ENCODE measurements at regions not wholly inside any gene's neighbourhood (a gene's known extent, or its start where the extent isn't known, plus 50 kb on each side); places are given as distances from the start of the nearest gene placed in this dataset.

DNA sequence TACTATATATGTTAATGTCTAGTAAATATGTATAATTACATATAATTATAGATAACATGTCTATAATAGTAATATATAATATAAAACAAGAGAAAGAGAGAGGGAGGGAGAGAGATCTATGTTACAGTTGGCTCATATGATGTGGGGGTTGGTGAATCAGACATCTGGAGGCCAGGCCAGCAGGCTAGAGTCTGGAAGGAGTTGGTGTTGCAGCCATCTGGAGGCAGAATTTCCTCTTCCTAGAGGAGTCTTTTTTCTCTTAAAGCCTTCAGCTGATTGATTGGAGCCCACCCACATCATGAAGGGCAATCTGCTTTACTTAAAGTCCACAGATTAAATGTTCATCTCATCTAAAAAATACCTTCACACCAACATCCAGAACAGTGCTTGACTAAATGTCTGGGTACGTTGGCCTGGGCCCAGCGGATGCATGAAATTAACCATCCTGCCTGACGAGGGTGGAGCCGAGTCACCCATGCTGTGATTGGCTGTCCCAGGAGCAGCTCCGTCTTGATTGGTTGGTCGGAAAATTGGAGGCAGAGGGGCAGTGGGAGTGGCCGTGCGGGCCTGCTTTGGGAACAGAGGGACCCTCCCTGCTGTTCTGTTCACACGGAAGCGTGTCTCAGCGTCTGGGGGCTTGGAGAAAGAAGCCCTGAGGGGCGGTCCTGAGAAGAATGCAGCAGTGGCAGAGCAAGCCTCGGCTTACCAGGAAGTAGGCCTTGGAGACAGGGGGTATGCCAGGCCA is 392.4 kb downstream of the QKI start:
- no peak overlapping the region for H3K4me3 ChIP-seq (ENCODE audit: low read length)
- H3K27ac ChIP-seq (ENCODE audit: low read length), result no peak overlapping the region
- no peaks in the 10 kb centered on the region for H3K9me2 ChIP-seq (ENCODE audit: insufficient read depth, low read length)
- H3F3A ChIP-seq (ENCODE audit: insufficient read depth, low read length, poor library complexity, severe bottlenecking), result no peaks in the 10 kb centered on the region
- H2AFZ ChIP-seq (ENCODE audit: low read depth, low read length), result no peak overlapping the region
- no peak for TF ChIP-seq POLR2AphosphoS5 (IDR thresholded peaks at IDR 0.05)
- H3K9me3 ChIP-seq (ENCODE audit: low read length), result no peaks in the 10 kb centered on the region
- H3K4me2 ChIP-seq (ENCODE audit: low read length), result no peak overlapping the region
- no peaks in the 10 kb centered on the region for H4K20me1 ChIP-seq (ENCODE audit: insufficient read depth)
- H3K79me2 ChIP-seq (replicated peaks; ENCODE audit: insufficient read depth, low read length), result no peaks in the 10 kb centered on the region
- no peak overlapping the region for H3K9ac ChIP-seq (ENCODE audit: low read length)
- H3K27me3 ChIP-seq (ENCODE audit: insufficient read depth, low read depth, low read length), result no peaks in the 10 kb centered on the region
- H3K36me3 ChIP-seq (ENCODE audit: insufficient read depth, low read length), result no peaks in the 10 kb centered on the region

- H3K36me3 ChIP-seq (ENCODE audit: insufficient read depth, low read length), result no peaks in the 10 kb centered on the region
- H3K27ac ChIP-seq (ENCODE audit: low read length), result no peak overlapping the region
- no peak overlapping the region for H3K4me3 ChIP-seq (ENCODE audit: low read length)
- H4K20me1 ChIP-seq (ENCODE audit: insufficient read depth), result no peaks in the 10 kb centered on the region
- TF ChIP-seq TAF1 (IDR thresholded peaks at IDR 0.05; ENCODE audit: low read depth), result no peak
- TF ChIP-seq, protein P1, sequence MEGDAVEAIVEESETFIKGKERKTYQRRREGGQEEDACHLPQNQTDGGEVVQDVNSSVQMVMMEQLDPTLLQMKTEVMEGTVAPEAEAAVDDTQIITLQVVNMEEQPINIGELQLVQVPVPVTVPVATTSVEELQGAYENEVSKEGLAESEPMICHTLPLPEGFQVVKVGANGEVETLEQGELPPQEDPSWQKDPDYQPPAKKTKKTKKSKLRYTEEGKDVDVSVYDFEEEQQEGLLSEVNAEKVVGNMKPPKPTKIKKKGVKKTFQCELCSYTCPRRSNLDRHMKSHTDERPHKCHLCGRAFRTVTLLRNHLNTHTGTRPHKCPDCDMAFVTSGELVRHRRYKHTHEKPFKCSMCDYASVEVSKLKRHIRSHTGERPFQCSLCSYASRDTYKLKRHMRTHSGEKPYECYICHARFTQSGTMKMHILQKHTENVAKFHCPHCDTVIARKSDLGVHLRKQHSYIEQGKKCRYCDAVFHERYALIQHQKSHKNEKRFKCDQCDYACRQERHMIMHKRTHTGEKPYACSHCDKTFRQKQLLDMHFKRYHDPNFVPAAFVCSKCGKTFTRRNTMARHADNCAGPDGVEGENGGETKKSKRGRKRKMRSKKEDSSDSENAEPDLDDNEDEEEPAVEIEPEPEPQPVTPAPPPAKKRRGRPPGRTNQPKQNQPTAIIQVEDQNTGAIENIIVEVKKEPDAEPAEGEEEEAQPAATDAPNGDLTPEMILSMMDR (IDR thresholded peaks at IDR 0.05; ENCODE audit: poor library complexity, severe bottlenecking), result no peak
- TF ChIP-seq EZH2 (IDR thresholded peaks at IDR 0.05; ENCODE audit: borderline replicate concordance, insufficient read depth, low read length, poor library complexity, severe bottlenecking), result no peak
- no peak for TF ChIP-seq POLR2AphosphoS5 (IDR thresholded peaks at IDR 0.05)
- no peak for TF ChIP-seq RAD21 (conservative IDR thresholded peaks at IDR 0.05)
- TF ChIP-seq REST (IDR thresholded peaks at IDR 0.05; ENCODE audit: borderline replicate concordance), result no peak
- TF ChIP-seq MXI1 (conservative IDR thresholded peaks at IDR 0.05; ENCODE audit: poor library complexity, severe bottlenecking), result no peak
- TF ChIP-seq EP300 (conservative IDR thresholded peaks at IDR 0.05; ENCODE audit: poor library complexity, severe bottlenecking), result no peak
- TF ChIP-seq SMC3 (conservative IDR thresholded peaks at IDR 0.05; ENCODE audit: poor library complexity), result no peak
- H3K9me3 ChIP-seq (ENCODE audit: low read length), result no peaks in the 10 kb centered on the region
- H3F3A ChIP-seq (ENCODE audit: insufficient read depth, low read length, poor library complexity, severe bottlenecking), result no peaks in the 10 kb centered on the region
- H3K79me2 ChIP-seq (replicated peaks; ENCODE audit: insufficient read depth, low read length), result no peaks in the 10 kb centered on the region
- H3K9me2 ChIP-seq (ENCODE audit: insufficient read depth, low read length), result no peaks in the 10 kb centered on the region
- no peak overlapping the region for H2AFZ ChIP-seq (ENCODE audit: low read depth, low read length)
- no peak overlapping the region for H3K9ac ChIP-seq (ENCODE audit: low read length)
- H3K27me3 ChIP-seq (ENCODE audit: insufficient read depth, low read depth, low read length), result no peaks in the 10 kb centered on the region
- no peak overlapping the region for H3K4me2 ChIP-seq (ENCODE audit: low read length)
Measured at GRCh38 chr6:163804991-163805390, 390.5 kb downstream of the QKI start.

Data from neural cell (in vitro differentiated cells).